ENCODE measurements at regions not wholly inside any gene's neighbourhood (a gene's known extent, or its start where the extent isn't known, plus 50 kb on each side); places are given as distances from the start of the nearest gene placed in this dataset.

DNA sequence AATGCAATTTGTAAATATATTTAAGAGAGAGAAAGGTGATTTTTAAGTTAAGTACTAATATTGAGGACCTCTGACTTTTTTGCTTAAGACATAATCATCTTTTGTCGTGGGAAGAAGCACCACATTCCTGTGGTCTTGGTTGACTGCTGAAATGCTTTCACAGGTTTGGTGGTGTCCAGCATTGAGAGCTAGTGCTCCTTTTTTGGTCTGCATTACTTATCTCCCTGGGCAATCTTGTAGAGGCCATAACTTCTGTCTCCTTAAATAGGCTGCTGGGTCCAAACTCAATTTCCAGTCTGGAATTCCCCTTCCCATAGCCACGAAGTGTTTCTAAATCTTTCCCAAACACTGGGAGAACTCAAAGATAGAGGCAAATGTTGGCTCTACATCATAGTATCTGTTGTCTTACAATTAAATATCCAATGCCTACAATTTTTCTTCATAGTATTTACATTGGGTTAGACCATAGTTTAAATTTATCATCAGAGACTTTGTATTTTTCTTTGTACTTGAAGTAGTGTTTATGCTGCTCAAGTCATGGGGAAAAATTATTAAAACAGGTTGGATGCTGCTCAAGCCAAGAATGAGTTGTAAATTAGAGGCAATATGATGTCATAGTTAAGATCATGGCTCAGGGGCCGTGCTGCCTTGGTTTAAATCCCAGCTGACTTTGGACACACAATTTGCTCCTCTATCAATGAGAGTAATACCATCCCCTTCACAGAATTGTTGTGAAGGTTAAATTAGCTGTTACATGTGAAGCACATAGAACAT lies 105.6 kb downstream of the POSTN start:
- TF ChIP-seq, protein P1, sequence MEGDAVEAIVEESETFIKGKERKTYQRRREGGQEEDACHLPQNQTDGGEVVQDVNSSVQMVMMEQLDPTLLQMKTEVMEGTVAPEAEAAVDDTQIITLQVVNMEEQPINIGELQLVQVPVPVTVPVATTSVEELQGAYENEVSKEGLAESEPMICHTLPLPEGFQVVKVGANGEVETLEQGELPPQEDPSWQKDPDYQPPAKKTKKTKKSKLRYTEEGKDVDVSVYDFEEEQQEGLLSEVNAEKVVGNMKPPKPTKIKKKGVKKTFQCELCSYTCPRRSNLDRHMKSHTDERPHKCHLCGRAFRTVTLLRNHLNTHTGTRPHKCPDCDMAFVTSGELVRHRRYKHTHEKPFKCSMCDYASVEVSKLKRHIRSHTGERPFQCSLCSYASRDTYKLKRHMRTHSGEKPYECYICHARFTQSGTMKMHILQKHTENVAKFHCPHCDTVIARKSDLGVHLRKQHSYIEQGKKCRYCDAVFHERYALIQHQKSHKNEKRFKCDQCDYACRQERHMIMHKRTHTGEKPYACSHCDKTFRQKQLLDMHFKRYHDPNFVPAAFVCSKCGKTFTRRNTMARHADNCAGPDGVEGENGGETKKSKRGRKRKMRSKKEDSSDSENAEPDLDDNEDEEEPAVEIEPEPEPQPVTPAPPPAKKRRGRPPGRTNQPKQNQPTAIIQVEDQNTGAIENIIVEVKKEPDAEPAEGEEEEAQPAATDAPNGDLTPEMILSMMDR (IDR thresholded peaks at IDR 0.05) = no peak
- no peak for TF ChIP-seq POLR2A (IDR thresholded peaks at IDR 0.05)
